ENCODE measurements at regions not wholly inside any gene's neighbourhood (a gene's known extent, or its start where the extent isn't known, plus 50 kb on each side); places are given as distances from the start of the nearest gene placed in this dataset.

DNA sequence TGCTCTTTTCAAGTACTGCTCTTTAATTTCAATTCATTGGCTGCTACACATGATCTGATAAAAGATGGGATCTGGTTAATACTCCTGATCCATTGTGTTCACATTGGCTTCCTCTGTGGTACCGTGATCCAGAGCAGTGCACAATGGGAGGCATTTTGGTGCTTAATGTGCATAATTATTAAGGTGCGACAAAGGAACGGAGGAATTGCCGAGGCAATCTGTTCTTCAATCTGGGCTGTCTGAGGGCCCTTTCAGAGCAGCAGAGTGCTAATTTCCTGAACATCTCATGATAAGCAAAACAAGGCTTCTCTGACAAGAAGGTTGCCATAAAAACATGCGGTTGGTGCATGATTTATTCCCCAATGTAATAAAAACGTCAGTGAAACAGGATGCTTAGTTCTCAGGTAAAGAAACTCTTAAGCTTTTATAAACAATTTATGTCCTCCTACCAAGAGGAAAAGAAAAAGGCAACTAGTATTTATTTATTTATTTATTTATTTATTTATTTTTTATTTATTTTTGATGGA is 64.0 kb upstream of the EPHA3 start:
- TF ChIP-seq TCF12 (IDR thresholded peaks at IDR 0.05): no peak
- TF ChIP-seq, protein P1, sequence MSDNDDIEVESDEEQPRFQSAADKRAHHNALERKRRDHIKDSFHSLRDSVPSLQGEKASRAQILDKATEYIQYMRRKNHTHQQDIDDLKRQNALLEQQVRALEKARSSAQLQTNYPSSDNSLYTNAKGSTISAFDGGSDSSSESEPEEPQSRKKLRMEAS (IDR thresholded peaks at IDR 0.05; ENCODE audit: low read depth): no peak
- TF ChIP-seq, protein P2, sequence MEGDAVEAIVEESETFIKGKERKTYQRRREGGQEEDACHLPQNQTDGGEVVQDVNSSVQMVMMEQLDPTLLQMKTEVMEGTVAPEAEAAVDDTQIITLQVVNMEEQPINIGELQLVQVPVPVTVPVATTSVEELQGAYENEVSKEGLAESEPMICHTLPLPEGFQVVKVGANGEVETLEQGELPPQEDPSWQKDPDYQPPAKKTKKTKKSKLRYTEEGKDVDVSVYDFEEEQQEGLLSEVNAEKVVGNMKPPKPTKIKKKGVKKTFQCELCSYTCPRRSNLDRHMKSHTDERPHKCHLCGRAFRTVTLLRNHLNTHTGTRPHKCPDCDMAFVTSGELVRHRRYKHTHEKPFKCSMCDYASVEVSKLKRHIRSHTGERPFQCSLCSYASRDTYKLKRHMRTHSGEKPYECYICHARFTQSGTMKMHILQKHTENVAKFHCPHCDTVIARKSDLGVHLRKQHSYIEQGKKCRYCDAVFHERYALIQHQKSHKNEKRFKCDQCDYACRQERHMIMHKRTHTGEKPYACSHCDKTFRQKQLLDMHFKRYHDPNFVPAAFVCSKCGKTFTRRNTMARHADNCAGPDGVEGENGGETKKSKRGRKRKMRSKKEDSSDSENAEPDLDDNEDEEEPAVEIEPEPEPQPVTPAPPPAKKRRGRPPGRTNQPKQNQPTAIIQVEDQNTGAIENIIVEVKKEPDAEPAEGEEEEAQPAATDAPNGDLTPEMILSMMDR (IDR thresholded peaks at IDR 0.05): no peak
- TF ChIP-seq ELF1 (IDR thresholded peaks at IDR 0.05): no peak
- TF ChIP-seq FOXJ3 (CRISPR knock-in tag; IDR thresholded peaks at IDR 0.05): no peak
